Suprapubic skin (tissue), 4 donors: ENCODE measurements at regions not wholly inside any gene's neighbourhood (a gene's known extent, or its start where the extent isn't known, plus 50 kb on each side); places are given as distances from the start of the nearest gene placed in this dataset.

Experiments used
- DNase-seq, 2 donors: peaks; one replicate each; pipeline ENCODE4 v3.0.0-alpha.2; 2019; ENCODE audit warnings: low spot score in 2 of 2
- H3K27ac ChIP-seq: fragments of 200-600 bp; sonication (generic); one replicate; pipeline ENCODE4 v1.5.1; 2019
- H3K27me3 ChIP-seq: fragments of 200-600 bp; sonication (generic); one replicate; pipeline ENCODE4 v1.5.1; 2019
- H3K36me3 ChIP-seq: fragments of 200-600 bp; sonication (generic); one replicate; pipeline ENCODE4 v1.5.1; 2019
- H3K4me1 ChIP-seq: fragments of 200-600 bp; sonication (generic); one replicate; pipeline ENCODE4 v1.5.1; 2019
- H3K4me3 ChIP-seq: fragments of 200-600 bp; sonication (generic); one replicate; pipeline ENCODE4 v1.5.1; 2019; ENCODE audit warnings: mild to moderate bottlenecking
- H3K9me3 ChIP-seq: fragments of 200-600 bp; sonication (generic); one replicate; pipeline ENCODE4 v1.5.1; 2019
- CTCF ChIP-seq, 2 donors: fragments of 200-600 bp in 1 of 2; fragments of 450-650 bp in 1 of 2; sonication (generic) in 1 of 2; IDR thresholded peaks; one replicate each; pipeline ENCODE4 v1.5.1; 2016 to 2019; ENCODE audit warnings: antibody characterized with exemption in 2 of 2, mild to moderate bottlenecking in 1 of 2, moderate library complexity in 1 of 2
- EP300 ChIP-seq: sonication (generic); formaldehyde crosslinking; IDR thresholded peaks from one replicate; pipeline ENCODE4 v1.6.1; 2017; ENCODE audit warnings: antibody characterized with exemption
- POLR2A ChIP-seq, 2 donors: fragments of 450-650 bp; IDR thresholded peaks; one replicate each; pipeline ENCODE4 v1.6.1; 2017; ENCODE audit warnings: antibody characterized with exemption in 2 of 2, mild to moderate bottlenecking in 2 of 2, moderate library complexity in 2 of 2
- POLR2AphosphoS5 ChIP-seq, 3 donors: sonication (generic); formaldehyde crosslinking; IDR thresholded peaks; one replicate each; pipeline ENCODE4 v1.6.1; 2017; ENCODE audit warnings: antibody characterized with exemption in 3 of 3
- WGBS: methylation state at CpG from one replicate; pipeline ENCODE4 v1.1.5; 2018; 5-methylcytosine and 5-hydroxymethylcytosine counted together

GRCh38 chr2:144215207-144215606 lies 304.7 kb downstream of the ZEB2 start:
- H3K36me3 ChIP-seq = peaks cover 6% of the 10 kb centered on the region
- DNase-seq = no peak
- H3K9me3 ChIP-seq = no peaks in the 10 kb centered on the region
- no peak overlapping the region for H3K27ac ChIP-seq
- 88% methylated on average over 1 of the region's 1 CpG for WGBS
- H3K4me3 ChIP-seq = no peak overlapping the region
- no peaks in the 10 kb centered on the region for H3K4me1 ChIP-seq
- no peaks in the 10 kb centered on the region for H3K27me3 ChIP-seq
- TF ChIP-seq POLR2A (IDR thresholded peaks at IDR 0.05) = no peak
- no peak for TF ChIP-seq CTCF (IDR thresholded peaks at IDR 0.05)
- TF ChIP-seq EP300 = no peak
- TF ChIP-seq POLR2AphosphoS5 (IDR thresholded peaks at IDR 0.05) = no peak

- no peak for DNase-seq
- H3K36me3 ChIP-seq = peaks cover 7% of the 10 kb centered on the region
- H3K27me3 ChIP-seq = no peaks in the 10 kb centered on the region
- WGBS = 95% methylated on average over 2 of the region's 2 CpGs
- no peak overlapping the region for H3K27ac ChIP-seq
- no peaks in the 10 kb centered on the region for H3K9me3 ChIP-seq
- no peaks in the 10 kb centered on the region for H3K4me1 ChIP-seq
- H3K4me3 ChIP-seq = no peak overlapping the region
- TF ChIP-seq POLR2AphosphoS5 (IDR thresholded peaks at IDR 0.05) (no peak), CTCF (IDR thresholded peaks at IDR 0.05) (no peak), POLR2A (IDR thresholded peaks at IDR 0.05) (no peak), EP300 (no peak)
Observed at GRCh38 chr2:144213797-144214196, 306.1 kb downstream of the ZEB2 start.

GRCh38 chr2:144211826-144212225 lies 308.1 kb downstream of the ZEB2 start:
- Histone ChIP-seq H3K36me3 (peaks cover 18% of the 10 kb centered on the region), H3K4me3 (no peak overlapping the region), H3K9me3 (no peaks in the 10 kb centered on the region), H3K27me3 (no peaks in the 10 kb centered on the region), H3K4me1 (no peaks in the 10 kb centered on the region), H3K27ac (no peak overlapping the region)
- WGBS = 97% methylated on average over 4 of the region's 4 CpGs
- no peak for DNase-seq
- no peak for TF ChIP-seq POLR2A (IDR thresholded peaks at IDR 0.05)
- no peak for TF ChIP-seq CTCF (IDR thresholded peaks at IDR 0.05)
- TF ChIP-seq POLR2AphosphoS5 (IDR thresholded peaks at IDR 0.05) = no peak
- no peak for TF ChIP-seq EP300

GRCh38 chr2:144211065-144211464 lies 308.9 kb downstream of the ZEB2 start:
- peaks cover 18% of the 10 kb centered on the region for H3K36me3 ChIP-seq
- 90% methylated on average over 4 of the region's 4 CpGs for WGBS
- no peak overlapping the region for H3K4me3 ChIP-seq
- H3K27ac ChIP-seq = no peak overlapping the region
- no peaks in the 10 kb centered on the region for H3K4me1 ChIP-seq
- DNase-seq = no peak
- no peaks in the 10 kb centered on the region for H3K9me3 ChIP-seq
- no peak for TF ChIP-seq POLR2AphosphoS5 (IDR thresholded peaks at IDR 0.05)
- TF ChIP-seq POLR2A (IDR thresholded peaks at IDR 0.05) = no peak
- TF ChIP-seq CTCF (IDR thresholded peaks at IDR 0.05) = no peak
- TF ChIP-seq EP300 = no peak
- no peaks in the 10 kb centered on the region for H3K27me3 ChIP-seq

GRCh38 chr2:144210076-144210475 lies 309.8 kb downstream of the ZEB2 start:
- Histone ChIP-seq H3K4me3 (no peak overlapping the region), H3K4me1 (no peaks in the 10 kb centered on the region), H3K36me3 (peaks cover 18% of the 10 kb centered on the region), H3K27ac (no peak overlapping the region), H3K27me3 (no peaks in the 10 kb centered on the region), H3K9me3 (no peaks in the 10 kb centered on the region)
- 98% methylated on average over 2 of the region's 2 CpGs for WGBS
- DNase-seq = no peak
- TF ChIP-seq POLR2A (IDR thresholded peaks at IDR 0.05) = no peak
- TF ChIP-seq CTCF (IDR thresholded peaks at IDR 0.05) = no peak
- no peak for TF ChIP-seq EP300
- no peak for TF ChIP-seq POLR2AphosphoS5 (IDR thresholded peaks at IDR 0.05)
